ENCODE measurements at regions not wholly inside any gene's neighbourhood (a gene's known extent, or its start where the extent isn't known, plus 50 kb on each side); places are given as distances from the start of the nearest gene placed in this dataset.
"Not testable (repeated sequence)": the region's sequence is repeated elsewhere in the genome, so short reads cannot be mapped to it uniquely, and the experiment has no call there.

- Histone ChIP-seq H3K4me3 (ENCODE audit: control insufficient read depth in 1 of 2, extremely low read depth in 1 of 2, low read length in 1 of 2) (no peak overlapping the region), H3K27me3 (replicated peaks in 1 of 2; ENCODE audit: control insufficient read depth in 2 of 2, extremely low read depth in 1 of 2, insufficient read depth in 2 of 2, low read length in 1 of 2) (peaks cover 0 to 5% of the 10 kb centered on the region in 2 experiments), H3K4me1 (ENCODE audit: control insufficient read depth in 1 of 2, extremely low read depth in 1 of 2, insufficient read depth in 2 of 2, low read length in 2 of 2) (no peaks in the 10 kb centered on the region), H3K9me3 (no peaks in the 10 kb centered on the region), H3K27ac (ENCODE audit: low read length) (no peak overlapping the region), H3K36me3 (ENCODE audit: control insufficient read depth in 2 of 2, extremely low read depth in 1 of 2, insufficient read depth in 1 of 2, low read length in 1 of 2) (no peaks in the 10 kb centered on the region)
- no peaks in the 10 kb centered on the region for H3K36me3 Mint-ChIP-seq
- H3K4me1 Mint-ChIP-seq, result no peaks in the 10 kb centered on the region
- H3K27me3 Mint-ChIP-seq, result peaks cover 0 to 3% of the 10 kb centered on the region in 2 donors
- 80% methylated on average over 10 of the region's 10 CpGs for WGBS (ENCODE audit: insufficient coverage)
- H3K9me3 Mint-ChIP-seq, result peaks cover 0 to 21% (median 19%) of the 10 kb centered on the region in 3 donors
- ATAC-seq (replicated peaks in 1 of 4) (no peak), DNase-seq (no peak)
- no peak overlapping the region for H3K27ac Mint-ChIP-seq
- POLR2A ChIA-PET, result no interaction called here
- CTCF ChIA-PET, result no interaction called here
- no peak overlapping the region for H3K4me3 Mint-ChIP-seq
Observed at GRCh38 chr7:69108097-69108496, 490.2 kb upstream of the AUTS2 start.

GRCh38 chr7:69109246-69109645 is 489.0 kb upstream of the AUTS2 start:
- DNase-seq, result no peak
- CTCF ChIA-PET, result no interaction called here
- no peak for ATAC-seq (replicated peaks in 1 of 4)
- H3K9me3 Mint-ChIP-seq, result peaks cover 0 to 21% (median 18%) of the 10 kb centered on the region in 3 donors
- no peak overlapping the region for H3K27ac Mint-ChIP-seq
- POLR2A ChIA-PET, result no interaction called here
- 37% methylated on average over 2 of the region's 3 CpGs for WGBS (ENCODE audit: insufficient coverage)
- no peaks in the 10 kb centered on the region for H3K36me3 Mint-ChIP-seq
- H3K4me3 Mint-ChIP-seq, result no peak overlapping the region
- Histone ChIP-seq H3K27ac (ENCODE audit: low read length) (no peak overlapping the region), H3K36me3 (ENCODE audit: control insufficient read depth in 2 of 2, extremely low read depth in 1 of 2, insufficient read depth in 1 of 2, low read length in 1 of 2) (no peaks in the 10 kb centered on the region), H3K4me3 (ENCODE audit: control insufficient read depth in 1 of 2, extremely low read depth in 1 of 2, low read length in 1 of 2) (no peak overlapping the region), H3K27me3 (replicated peaks in 1 of 2; ENCODE audit: control insufficient read depth in 2 of 2, extremely low read depth in 1 of 2, insufficient read depth in 2 of 2, low read length in 1 of 2) (peaks cover 0 to 5% of the 10 kb centered on the region in 2 experiments), H3K9me3 (no peaks in the 10 kb centered on the region), H3K4me1 (ENCODE audit: control insufficient read depth in 1 of 2, extremely low read depth in 1 of 2, insufficient read depth in 2 of 2, low read length in 2 of 2) (no peaks in the 10 kb centered on the region)
- no peaks in the 10 kb centered on the region for H3K4me1 Mint-ChIP-seq
- peaks cover 0 to 3% of the 10 kb centered on the region in 2 donors for H3K27me3 Mint-ChIP-seq

- Mint-ChIP-seq H3K27ac (no peak overlapping the region), H3K9me3 (peaks cover 0 to 23% (median 21%) of the 10 kb centered on the region in 3 donors), H3K4me1 (no peaks in the 10 kb centered on the region), H3K4me3 (no peak overlapping the region), H3K27me3 (peaks cover 0 to 3% of the 10 kb centered on the region in 2 donors), H3K36me3 (no peaks in the 10 kb centered on the region)
- no peaks in the 10 kb centered on the region for H3K9me3 ChIP-seq
- H3K4me1 ChIP-seq (ENCODE audit: control insufficient read depth in 1 of 2, extremely low read depth in 1 of 2, insufficient read depth in 2 of 2, low read length in 2 of 2), result no peaks in the 10 kb centered on the region
- ATAC-seq (replicated peaks in 1 of 4) (no peak), DNase-seq (no peak)
- ChIA-PET POLR2A (no interaction called here), CTCF (no interaction called here)
- peaks cover 0 to 5% of the 10 kb centered on the region in 2 experiments for H3K27me3 ChIP-seq (replicated peaks in 1 of 2; ENCODE audit: control insufficient read depth in 2 of 2, extremely low read depth in 1 of 2, insufficient read depth in 2 of 2, low read length in 1 of 2)
- 77% methylated on average over 6 of the region's 7 CpGs for WGBS (ENCODE audit: insufficient coverage)
- no peak overlapping the region for H3K27ac ChIP-seq (ENCODE audit: low read length)
- no peaks in the 10 kb centered on the region for H3K36me3 ChIP-seq (ENCODE audit: control insufficient read depth in 2 of 2, extremely low read depth in 1 of 2, insufficient read depth in 1 of 2, low read length in 1 of 2)
- H3K4me3 ChIP-seq (ENCODE audit: control insufficient read depth in 1 of 2, extremely low read depth in 1 of 2, low read length in 1 of 2), result no peak overlapping the region
Observed at GRCh38 chr7:69109879-69110278, 488.4 kb upstream of the AUTS2 start.

- Histone ChIP-seq H3K27ac (ENCODE audit: low read length) (no peak overlapping the region), H3K4me3 (ENCODE audit: control insufficient read depth in 1 of 2, extremely low read depth in 1 of 2, low read length in 1 of 2) (no peak overlapping the region), H3K27me3 (replicated peaks in 1 of 2; ENCODE audit: control insufficient read depth in 2 of 2, extremely low read depth in 1 of 2, insufficient read depth in 2 of 2, low read length in 1 of 2) (peaks cover 0 to 5% of the 10 kb centered on the region in 2 experiments), H3K9me3 (no peaks in the 10 kb centered on the region), H3K36me3 (ENCODE audit: control insufficient read depth in 2 of 2, extremely low read depth in 1 of 2, insufficient read depth in 1 of 2, low read length in 1 of 2) (no peaks in the 10 kb centered on the region), H3K4me1 (ENCODE audit: control insufficient read depth in 1 of 2, extremely low read depth in 1 of 2, insufficient read depth in 2 of 2, low read length in 2 of 2) (no peaks in the 10 kb centered on the region)
- POLR2A ChIA-PET, result no interaction called here
- Mint-ChIP-seq H3K4me3 (no peak overlapping the region), H3K27me3 (peaks cover 0 to 3% of the 10 kb centered on the region in 2 donors), H3K36me3 (no peaks in the 10 kb centered on the region), H3K27ac (no peak overlapping the region), H3K4me1 (no peaks in the 10 kb centered on the region), H3K9me3 (peaks cover 0 to 23% (median 21%) of the 10 kb centered on the region in 3 donors)
- DNase-seq (no peak), ATAC-seq (replicated peaks in 1 of 4) (no peak)
- 83% methylated on average over 8 of the region's 10 CpGs for WGBS (ENCODE audit: insufficient coverage)
- CTCF ChIA-PET, result no interaction called here
Observed at GRCh38 chr7:69110450-69111050, 487.7 kb upstream of the AUTS2 start.

GRCh38 chr7:69114374-69114773 is 483.9 kb upstream of the AUTS2 start:
- H3K27ac Mint-ChIP-seq, result no peak overlapping the region
- DNase-seq (no peak), ATAC-seq (replicated peaks in 1 of 4) (no peak)
- Histone ChIP-seq H3K9me3 (no peaks in the 10 kb centered on the region), H3K4me3 (ENCODE audit: control insufficient read depth in 1 of 2, extremely low read depth in 1 of 2, low read length in 1 of 2) (no peak overlapping the region), H3K27ac (ENCODE audit: low read length) (no peak overlapping the region), H3K4me1 (ENCODE audit: control insufficient read depth in 1 of 2, extremely low read depth in 1 of 2, insufficient read depth in 2 of 2, low read length in 2 of 2) (no peaks in the 10 kb centered on the region), H3K36me3 (ENCODE audit: control insufficient read depth in 2 of 2, extremely low read depth in 1 of 2, insufficient read depth in 1 of 2, low read length in 1 of 2) (no peaks in the 10 kb centered on the region), H3K27me3 (replicated peaks in 1 of 2; ENCODE audit: control insufficient read depth in 2 of 2, extremely low read depth in 1 of 2, insufficient read depth in 2 of 2, low read length in 1 of 2) (no peaks in the 10 kb centered on the region)
- H3K4me1 Mint-ChIP-seq, result no peaks in the 10 kb centered on the region
- ChIA-PET POLR2A (no interaction called here), CTCF (no interaction called here)
- no CpG with 5 or more reads among the region's 2 CpGs for WGBS (ENCODE audit: insufficient coverage)
- no peak overlapping the region for H3K4me3 Mint-ChIP-seq
- no peaks in the 10 kb centered on the region for H3K36me3 Mint-ChIP-seq
- H3K27me3 Mint-ChIP-seq, result peaks cover 0 to 6% of the 10 kb centered on the region in 2 donors
- H3K9me3 Mint-ChIP-seq, result peaks cover 0 to 25% (median 13%) of the 10 kb centered on the region in 3 donors

- DNase-seq (no peak), ATAC-seq (replicated peaks in 1 of 4) (no peak)
- H3K4me3 ChIP-seq (ENCODE audit: control insufficient read depth in 1 of 2, extremely low read depth in 1 of 2, low read length in 1 of 2), result no peak overlapping the region
- H3K9me3 Mint-ChIP-seq, result peaks cover 0 to 15% (median 13%) of the 10 kb centered on the region in 3 donors
- H3K4me1 ChIP-seq (ENCODE audit: control insufficient read depth in 1 of 2, extremely low read depth in 1 of 2, insufficient read depth in 2 of 2, low read length in 2 of 2), result no peaks in the 10 kb centered on the region
- no peaks in the 10 kb centered on the region for H3K9me3 ChIP-seq
- no peaks in the 10 kb centered on the region for H3K36me3 ChIP-seq (ENCODE audit: control insufficient read depth in 2 of 2, extremely low read depth in 1 of 2, insufficient read depth in 1 of 2, low read length in 1 of 2)
- no peaks in the 10 kb centered on the region for H3K4me1 Mint-ChIP-seq
- peaks cover 0 to 3% of the 10 kb centered on the region in 2 donors for H3K27me3 Mint-ChIP-seq
- ChIA-PET CTCF (interaction anchor here in 1 of 2 donors (0.6 kb wide), 1 partner anchor 10 kb away, joined by 3 read pairs; no protein-coding TSS in a partner anchor), POLR2A (no interaction called here)
- H3K27ac ChIP-seq (ENCODE audit: low read length), result no peak overlapping the region
- H3K36me3 Mint-ChIP-seq, result no peaks in the 10 kb centered on the region
- H3K27me3 ChIP-seq (replicated peaks in 1 of 2; ENCODE audit: control insufficient read depth in 2 of 2, extremely low read depth in 1 of 2, insufficient read depth in 2 of 2, low read length in 1 of 2), result no peaks in the 10 kb centered on the region
- 70% methylated on average over 2 of the region's 3 CpGs for WGBS (ENCODE audit: insufficient coverage)
- H3K4me3 Mint-ChIP-seq, result no peak overlapping the region
- no peak overlapping the region for H3K27ac Mint-ChIP-seq
Observed at GRCh38 chr7:69115788-69116187, 482.5 kb upstream of the AUTS2 start.

- H3K27me3 ChIP-seq (replicated peaks in 1 of 2; ENCODE audit: control insufficient read depth in 2 of 2, extremely low read depth in 1 of 2, insufficient read depth in 2 of 2, low read length in 1 of 2); H3K4me1 Mint-ChIP-seq; H3K36me3 ChIP-seq (ENCODE audit: control insufficient read depth in 2 of 2, extremely low read depth in 1 of 2, insufficient read depth in 1 of 2, low read length in 1 of 2); H3K36me3 Mint-ChIP-seq; H3K27me3 Mint-ChIP-seq; H3K4me3 ChIP-seq (ENCODE audit: control insufficient read depth in 1 of 2, extremely low read depth in 1 of 2, low read length in 1 of 2); DNase-seq; H3K27ac Mint-ChIP-seq; H3K9me3 ChIP-seq; H3K4me1 ChIP-seq (ENCODE audit: control insufficient read depth in 1 of 2, extremely low read depth in 1 of 2, insufficient read depth in 2 of 2, low read length in 2 of 2); CTCF ChIA-PET; H3K4me3 Mint-ChIP-seq; H3K27ac ChIP-seq (ENCODE audit: low read length); POLR2A ChIA-PET; ATAC-seq (replicated peaks in 1 of 4): not testable (repeated sequence)
- peaks cover 0 to 13% (median 13%) of the 10 kb centered on the region in 3 donors for H3K9me3 Mint-ChIP-seq
- WGBS (ENCODE audit: insufficient coverage), result 80% methylated on average over 1 of the region's 4 CpGs
Observed at GRCh38 chr7:69116196-69116595, 482.1 kb upstream of the AUTS2 start.
